Loucy (cell line): ENCODE measurements at regions not wholly inside any gene's neighbourhood (a gene's known extent, or its start where the extent isn't known, plus 50 kb on each side); places are given as distances from the start of the nearest gene placed in this dataset.

Experiments used
- H2AFZ ChIP-seq: fragments of 200-600 bp; sonication (generic); 2 replicates; pipeline ENCODE4 v1.6.0; 2016; ENCODE audit warnings: antibody characterized with exemption, mild to moderate bottlenecking, low read length, moderate library complexity
- H3F3A ChIP-seq: fragments of 200-600 bp; 2 replicates; pipeline ENCODE4 v1.6.0; 2016; ENCODE audit warnings: antibody characterized with exemption, low read depth, mild to moderate bottlenecking
- H3K27me3 ChIP-seq: fragments of 200-600 bp; sonication (generic); 2 replicates; pipeline ENCODE4 v1.6.1; 2014; ENCODE audit warnings: low read length, mild to moderate bottlenecking; ENCODE audit not compliant: insufficient read depth, poor library complexity, severe bottlenecking
- H3K36me3 ChIP-seq: fragments of 200-600 bp; sonication (generic); 2 replicates; pipeline ENCODE4 v1.6.1; 2016; ENCODE audit warnings: low read length; ENCODE audit not compliant: insufficient read depth
- H3K4me1 ChIP-seq: fragments of 200-600 bp; sonication (generic); 2 replicates; pipeline ENCODE4 v1.5.1; 2014; ENCODE audit warnings: low read length, mild to moderate bottlenecking; ENCODE audit not compliant: insufficient read depth, poor library complexity, severe bottlenecking
- H3K4me2 ChIP-seq: fragments of 200-600 bp; sonication (generic); 2 replicates; pipeline ENCODE4 v1.6.0; 2014; ENCODE audit warnings: antibody characterized with exemption, low read length, low read depth, mild to moderate bottlenecking; ENCODE audit not compliant: poor library complexity, severe bottlenecking
- H3K4me3 ChIP-seq: fragments of 200-600 bp; sonication (generic); 2 replicates; pipeline ENCODE4 v1.5.1; 2014; ENCODE audit warnings: low read length, mild to moderate bottlenecking, mixed read lengths; ENCODE audit not compliant: poor library complexity, severe bottlenecking
- H3K79me2 ChIP-seq: fragments of 200-600 bp; sonication (generic); 2 replicates; pipeline ENCODE4 v1.6.1; 2014; ENCODE audit warnings: low read length; ENCODE audit not compliant: insufficient read depth
- H3K9ac ChIP-seq: fragments of 200-600 bp; sonication (generic); 2 replicates; pipeline ENCODE4 v1.6.0; 2014; ENCODE audit warnings: mild to moderate bottlenecking, low read depth, low read length, moderate library complexity; ENCODE audit not compliant: poor library complexity, severe bottlenecking
- H3K9me2 ChIP-seq: fragments of 200-600 bp; sonication (generic); replicated peaks from 2 replicates; pipeline ENCODE4 v1.6.1; 2016; ENCODE audit warnings: low read depth, low read length, mixed read lengths
- H3K9me3 ChIP-seq: fragments of 200-600 bp; sonication (generic); 2 replicates; pipeline ENCODE4 v1.6.1; 2014; ENCODE audit warnings: mild to moderate bottlenecking, antibody characterized with exemption, low read length, low read depth; ENCODE audit not compliant: insufficient read depth
- H4K20me1 ChIP-seq: fragments of 200-600 bp; sonication (generic); 2 replicates; pipeline ENCODE4 v1.6.0; 2014; ENCODE audit warnings: antibody characterized with exemption, low read length, mild to moderate bottlenecking; ENCODE audit not compliant: insufficient read depth, poor library complexity, severe bottlenecking
- EZH2phosphoT487 ChIP-seq: fragments of 200-600 bp; IDR thresholded peaks from 2 replicates; pipeline ENCODE4 v1.6.1; 2018; ENCODE audit warnings: antibody characterized with exemption, mild to moderate bottlenecking, moderate library complexity, borderline replicate concordance
- TF ChIP-seq, protein P1 (sequence below): fragments of 200-600 bp; sonication (generic); conservative IDR thresholded peaks from 2 replicates; pipeline ENCODE4 v1.5.1; 2014; ENCODE audit warnings: mild to moderate bottlenecking, antibody characterized with exemption, low read length

DNA sequence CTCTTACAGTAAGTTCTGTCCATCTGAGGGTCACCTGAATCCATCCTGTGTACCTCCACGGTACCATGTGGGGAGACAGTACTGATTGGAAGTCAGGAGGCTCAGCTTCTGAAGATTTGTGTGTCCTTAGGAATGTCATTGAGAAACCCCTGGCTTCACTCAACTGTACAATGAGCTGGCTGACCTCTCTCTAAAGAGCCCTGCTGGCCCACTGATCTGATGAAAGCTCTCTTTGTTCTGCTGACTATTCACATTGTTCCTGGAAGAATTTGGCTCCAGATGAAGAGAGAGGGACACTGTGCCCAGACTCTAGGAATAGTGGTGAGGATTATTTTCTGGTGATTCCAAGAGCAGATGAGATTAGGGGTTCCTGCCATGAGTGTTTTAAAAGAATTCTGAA lies 141.2 kb downstream of the LURAP1L start:
- no peaks in the 10 kb centered on the region for H3K79me2 ChIP-seq
- no peak overlapping the region for H3K4me2 ChIP-seq
- H3K9ac ChIP-seq: no peak overlapping the region
- no peaks in the 10 kb centered on the region for H3K4me1 ChIP-seq
- no peaks in the 10 kb centered on the region for H3K9me3 ChIP-seq
- no peaks in the 10 kb centered on the region for H3F3A ChIP-seq
- no peak overlapping the region for H2AFZ ChIP-seq
- TF ChIP-seq EZH2phosphoT487: no peak
- TF ChIP-seq, protein P1, sequence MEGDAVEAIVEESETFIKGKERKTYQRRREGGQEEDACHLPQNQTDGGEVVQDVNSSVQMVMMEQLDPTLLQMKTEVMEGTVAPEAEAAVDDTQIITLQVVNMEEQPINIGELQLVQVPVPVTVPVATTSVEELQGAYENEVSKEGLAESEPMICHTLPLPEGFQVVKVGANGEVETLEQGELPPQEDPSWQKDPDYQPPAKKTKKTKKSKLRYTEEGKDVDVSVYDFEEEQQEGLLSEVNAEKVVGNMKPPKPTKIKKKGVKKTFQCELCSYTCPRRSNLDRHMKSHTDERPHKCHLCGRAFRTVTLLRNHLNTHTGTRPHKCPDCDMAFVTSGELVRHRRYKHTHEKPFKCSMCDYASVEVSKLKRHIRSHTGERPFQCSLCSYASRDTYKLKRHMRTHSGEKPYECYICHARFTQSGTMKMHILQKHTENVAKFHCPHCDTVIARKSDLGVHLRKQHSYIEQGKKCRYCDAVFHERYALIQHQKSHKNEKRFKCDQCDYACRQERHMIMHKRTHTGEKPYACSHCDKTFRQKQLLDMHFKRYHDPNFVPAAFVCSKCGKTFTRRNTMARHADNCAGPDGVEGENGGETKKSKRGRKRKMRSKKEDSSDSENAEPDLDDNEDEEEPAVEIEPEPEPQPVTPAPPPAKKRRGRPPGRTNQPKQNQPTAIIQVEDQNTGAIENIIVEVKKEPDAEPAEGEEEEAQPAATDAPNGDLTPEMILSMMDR: no peak
- no peak overlapping the region for H3K4me3 ChIP-seq
- no peaks in the 10 kb centered on the region for H3K9me2 ChIP-seq
- H4K20me1 ChIP-seq: no peaks in the 10 kb centered on the region
- no peaks in the 10 kb centered on the region for H3K36me3 ChIP-seq
- no peaks in the 10 kb centered on the region for H3K27me3 ChIP-seq

DNA sequence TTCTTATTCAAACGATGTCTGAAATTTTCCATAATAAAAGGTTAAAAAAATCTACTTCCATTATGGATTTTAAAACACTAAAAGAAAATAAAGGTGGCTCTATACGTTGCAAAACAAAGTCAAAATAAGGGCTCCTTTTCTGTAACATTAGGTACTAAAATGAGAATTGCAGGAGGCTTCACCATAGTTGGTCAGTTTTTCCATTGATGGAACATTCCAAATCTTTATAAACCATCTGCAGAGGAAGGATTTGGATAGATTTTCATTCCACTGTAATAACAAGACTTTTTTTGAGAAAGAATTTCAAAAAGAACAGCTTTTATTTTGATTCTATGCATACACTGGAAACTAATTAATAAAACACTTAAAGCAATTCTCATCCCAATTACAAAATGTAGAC lies 145.6 kb downstream of the LURAP1L start:
- H3K4me3 ChIP-seq: no peak overlapping the region
- H3K79me2 ChIP-seq: no peaks in the 10 kb centered on the region
- H3K9ac ChIP-seq: no peak overlapping the region
- no peaks in the 10 kb centered on the region for H3K9me2 ChIP-seq
- TF ChIP-seq EZH2phosphoT487: no peak
- TF ChIP-seq, protein P1: no peak
- no peaks in the 10 kb centered on the region for H3K27me3 ChIP-seq
- H3K36me3 ChIP-seq: no peaks in the 10 kb centered on the region
- no peaks in the 10 kb centered on the region for H3F3A ChIP-seq
- no peaks in the 10 kb centered on the region for H3K4me1 ChIP-seq
- no peaks in the 10 kb centered on the region for H3K9me3 ChIP-seq
- no peak overlapping the region for H3K4me2 ChIP-seq
- H2AFZ ChIP-seq: no peak overlapping the region
- no peaks in the 10 kb centered on the region for H4K20me1 ChIP-seq

DNA sequence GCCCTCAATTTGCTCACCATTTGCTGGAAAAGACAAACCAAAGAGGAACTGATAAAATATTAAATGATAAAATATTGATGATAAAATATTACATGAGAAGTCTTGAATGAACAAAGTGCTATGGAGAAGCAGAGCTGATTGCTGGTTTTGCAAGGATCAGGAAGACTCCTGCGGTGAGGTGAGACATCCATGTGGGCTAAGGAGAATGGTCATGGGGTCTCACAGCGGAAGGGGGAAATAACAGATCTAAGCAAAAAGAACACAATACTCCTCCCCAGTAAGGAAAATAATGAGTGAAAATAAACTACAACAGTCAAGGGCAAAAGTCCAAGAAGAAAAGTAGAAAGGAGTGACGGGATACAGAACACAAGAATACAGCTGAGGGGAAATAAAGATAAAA lies 146.8 kb downstream of the LURAP1L start:
- no peaks in the 10 kb centered on the region for H3K36me3 ChIP-seq
- no peaks in the 10 kb centered on the region for H3K9me3 ChIP-seq
- no peaks in the 10 kb centered on the region for H3K4me1 ChIP-seq

More for the DNA sequence above, 146.8 kb downstream of the LURAP1L start:
- Histone ChIP-seq H3F3A (no peaks in the 10 kb centered on the region), H3K9ac (no peak overlapping the region), H3K4me3 (no peak overlapping the region), H2AFZ (no peak overlapping the region), H3K9me2 (no peaks in the 10 kb centered on the region), H3K4me2 (no peak overlapping the region), H4K20me1 (no peaks in the 10 kb centered on the region), H3K79me2 (no peaks in the 10 kb centered on the region), H3K27me3 (no peaks in the 10 kb centered on the region)
- TF ChIP-seq EZH2phosphoT487: no peak
- TF ChIP-seq, protein P1: no peak
